OCI-LY7 (cell line): ENCODE measurements at regions not wholly inside any gene's neighbourhood (a gene's known extent, or its start where the extent isn't known, plus 50 kb on each side); places are given as distances from the start of the nearest gene placed in this dataset.

Source experiments
- BruUV-seq: library from RNA; stranded (reverse); fragments of 400-500 nt; replicated peaks from 2 replicates; lab custom pipeline; 2021; lab: Mats Ljungman, UMichigan
- CTCF ChIA-PET: fragments of 300-600 bp; sonication (Branson Sonifier 250); formaldehyde crosslinking; loops from one replicate; lab custom pipeline; 2022; ENCODE audit warnings: antibody characterized with exemption; ENCODE audit not compliant: unreplicated experiment; lab: Charles Lee
- POLR2A ChIA-PET: fragments of 300-600 bp; sonication (Branson Sonifier 250); formaldehyde crosslinking; loops from one replicate; lab custom pipeline; 2022; ENCODE audit warnings: antibody characterized with exemption; lab: Charles Lee
- DNase-seq: peaks from one replicate; pipeline ENCODE4 v3.0.0-alpha.2; 2015; ENCODE audit warnings: low spot score
- H2AFZ ChIP-seq: fragments of 200-600 bp; sonication (generic), shearing (Covaris generic); 2 replicates; pipeline ENCODE4 v1.6.1; 2014; ENCODE audit warnings: mild to moderate bottlenecking, antibody characterized with exemption, low read length, moderate library complexity
- H3K27ac ChIP-seq: fragments of 200-600 bp; sonication (generic); 2 replicates; pipeline ENCODE4 v1.5.1; 2014; ENCODE audit warnings: mixed run types, low read depth, mild to moderate bottlenecking, moderate library complexity, low read length, inconsistent platforms; ENCODE audit not compliant: poor library complexity, severe bottlenecking
- H3K36me3 ChIP-seq: fragments of 200-600 bp; sonication (generic); 2 replicates; pipeline ENCODE4 v1.6.1; 2014; ENCODE audit warnings: mild to moderate bottlenecking, antibody characterized with exemption, low read length, moderate library complexity, mixed read lengths; ENCODE audit not compliant: insufficient read depth
- H3K4me1 ChIP-seq: fragments of 200-600 bp; sonication (generic); 2 replicates; pipeline ENCODE4 v1.5.1; 2014; ENCODE audit warnings: mild to moderate bottlenecking, low read length; ENCODE audit not compliant: insufficient read depth, poor library complexity, severe bottlenecking
- H3K4me2 ChIP-seq: fragments of 200-600 bp; sonication (generic); 2 replicates; pipeline ENCODE4 v1.6.1; 2014; ENCODE audit warnings: mild to moderate bottlenecking, low read length
- H3K4me3 ChIP-seq: fragments of 200-600 bp; sonication (generic); 2 replicates; pipeline ENCODE4 v1.5.1; 2014; ENCODE audit warnings: mild to moderate bottlenecking, low read depth, low read length; ENCODE audit not compliant: poor library complexity, severe bottlenecking
- H3K79me2 ChIP-seq: fragments of 200-600 bp; sonication (generic); 2 replicates; pipeline ENCODE4 v1.6.1; 2016; ENCODE audit warnings: low read depth, mild to moderate bottlenecking, low read length, moderate library complexity, mixed read lengths; ENCODE audit not compliant: insufficient read depth
- H3K9me2 ChIP-seq: fragments of 200-600 bp; sonication (generic); 2 replicates; pipeline ENCODE4 v1.6.1; 2016; ENCODE audit warnings: mild to moderate bottlenecking, low read length, mixed read lengths; ENCODE audit not compliant: insufficient read depth
- H3K9me3 ChIP-seq: fragments of 200-600 bp; sonication (generic); 2 replicates; pipeline ENCODE4 v1.6.1; 2014; ENCODE audit warnings: mild to moderate bottlenecking, mixed run types, low read length, mixed read lengths
- H4K20me1 ChIP-seq: fragments of 200-600 bp; sonication (generic); 2 replicates; pipeline ENCODE4 v1.6.1; 2014; ENCODE audit warnings: mild to moderate bottlenecking, antibody characterized with exemption, low read length, moderate library complexity, mixed read lengths; ENCODE audit not compliant: insufficient read depth
- CTCF ChIP-seq: fragments of 200-600 bp; sonication (generic); conservative IDR thresholded peaks from 2 replicates; pipeline ENCODE4 v1.5.1; 2014; ENCODE audit warnings: mild to moderate bottlenecking, antibody characterized with exemption, low read length, moderate library complexity, mixed read lengths
- EZH2phosphoT487 ChIP-seq: fragments of 200-600 bp; sonication (generic); IDR thresholded peaks from 2 replicates; pipeline ENCODE4 v1.6.1; 2018; ENCODE audit warnings: low read depth, borderline replicate concordance, mild to moderate bottlenecking, mixed run types, antibody characterized with exemption, low read length, moderate library complexity, mixed read lengths
- intact Hi-C: fragments of 100-400 bp; cut with micrococcal nuclease; formaldehyde crosslinking; loops from one replicate; pipeline ENCODE4 v1.10.0; 2022; ENCODE audit not compliant: unreplicated experiment

- TF ChIP-seq CTCF (no peak), EZH2phosphoT487 (no peak)
- Histone ChIP-seq H3K4me1 (no peaks in the 10 kb centered on the region), H3K79me2 (no peaks in the 10 kb centered on the region), H3K27ac (no peak overlapping the region), H3K9me3 (no peaks in the 10 kb centered on the region), H3K4me2 (no peak overlapping the region), H2AFZ (no peak overlapping the region), H3K9me2 (no peaks in the 10 kb centered on the region), H4K20me1 (no peaks in the 10 kb centered on the region), H3K36me3 (no peaks in the 10 kb centered on the region), H3K4me3 (no peak overlapping the region)
- DNase-seq: no peak
- intact Hi-C loops: no loop called here
- BruUV-seq: no TSS peak
- ChIA-PET CTCF (interaction anchor here (0.9 kb wide), 1 partner anchor 769 kb away, joined by 4 read pairs; no protein-coding TSS in a partner anchor), POLR2A (no interaction called here)
These were observed 141.9 kb downstream of the TPRA1 start for GRCh38 chr3:127448671-127449070.

- Histone ChIP-seq H4K20me1 (no peaks in the 10 kb centered on the region), H2AFZ (no peak overlapping the region), H3K4me3 (no peak overlapping the region), H3K27ac (no peak overlapping the region), H3K9me2 (no peaks in the 10 kb centered on the region), H3K36me3 (no peaks in the 10 kb centered on the region), H3K4me2 (no peak overlapping the region), H3K79me2 (no peaks in the 10 kb centered on the region), H3K9me3 (no peaks in the 10 kb centered on the region), H3K4me1 (no peaks in the 10 kb centered on the region)
- POLR2A ChIA-PET: no interaction called here
- intact Hi-C loops: no loop called here
- TF ChIP-seq CTCF (no peak), EZH2phosphoT487 (no peak)
- no TSS peak for BruUV-seq
- CTCF ChIA-PET: no interaction called here
- DNase-seq: no peak
These were observed 142.4 kb downstream of the TPRA1 start for GRCh38 chr3:127448161-127448561.

GRCh38 chr3:127446756-127447155 is 143.8 kb downstream of the TPRA1 start:
- DNase-seq: no peak
- TF ChIP-seq CTCF (no peak), EZH2phosphoT487 (no peak)

More at GRCh38 chr3:127446756-127447155, 143.8 kb downstream of the TPRA1 start:
- no peaks in the 10 kb centered on the region for H3K36me3 ChIP-seq
- H4K20me1 ChIP-seq: no peaks in the 10 kb centered on the region
- no peaks in the 10 kb centered on the region for H3K4me1 ChIP-seq
- POLR2A ChIA-PET: no interaction called here
- no peaks in the 10 kb centered on the region for H3K9me3 ChIP-seq
- H3K9me2 ChIP-seq: no peaks in the 10 kb centered on the region
- H3K27ac ChIP-seq: no peak overlapping the region
- H2AFZ ChIP-seq: no peak overlapping the region
- intact Hi-C loops: no loop called here
- no peaks in the 10 kb centered on the region for H3K79me2 ChIP-seq
- CTCF ChIA-PET: no interaction called here
- BruUV-seq: no TSS peak
- H3K4me2 ChIP-seq: no peak overlapping the region
- no peak overlapping the region for H3K4me3 ChIP-seq
